GM18873 (cell line): ENCODE measurements at regions not wholly inside any gene's neighbourhood (a gene's known extent, or its start where the extent isn't known, plus 50 kb on each side); places are given as distances from the start of the nearest gene placed in this dataset.

Experiments
- ATAC-seq: cut with Tn5 transposase; IDR thresholded peaks from one replicate; pipeline ENCODE4 v1.9.1; 2021; ENCODE audit warnings: mild to moderate bottlenecking, moderate library complexity, moderate number of reproducible peaks; ENCODE audit not compliant: unreplicated experiment, low FRiP score

DNA sequence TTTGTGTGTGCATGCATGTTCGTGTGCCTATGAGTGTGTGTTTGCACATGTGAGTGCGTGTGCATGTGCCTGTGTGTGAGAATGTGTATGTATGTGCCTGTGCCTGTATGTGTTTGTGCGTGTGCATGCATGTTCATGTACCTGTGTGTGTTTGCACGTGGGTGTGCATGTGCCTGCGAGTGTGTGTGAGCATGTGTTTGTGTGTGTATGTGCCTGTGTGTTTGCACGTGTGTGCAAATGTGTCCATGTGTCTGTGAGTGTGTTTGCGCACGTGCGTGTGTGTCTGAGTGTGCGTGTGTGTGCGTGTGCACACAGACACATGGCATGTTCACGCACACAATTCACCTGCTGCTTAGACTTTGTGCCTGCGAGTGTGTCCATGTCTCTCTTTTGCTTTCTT lies 853.5 kb upstream of the SALL3 start:
- no peak for ATAC-seq

GRCh38 chr18:78126536-78126935 lies 853.1 kb upstream of the SALL3 start:
- no peak for ATAC-seq

DNA sequence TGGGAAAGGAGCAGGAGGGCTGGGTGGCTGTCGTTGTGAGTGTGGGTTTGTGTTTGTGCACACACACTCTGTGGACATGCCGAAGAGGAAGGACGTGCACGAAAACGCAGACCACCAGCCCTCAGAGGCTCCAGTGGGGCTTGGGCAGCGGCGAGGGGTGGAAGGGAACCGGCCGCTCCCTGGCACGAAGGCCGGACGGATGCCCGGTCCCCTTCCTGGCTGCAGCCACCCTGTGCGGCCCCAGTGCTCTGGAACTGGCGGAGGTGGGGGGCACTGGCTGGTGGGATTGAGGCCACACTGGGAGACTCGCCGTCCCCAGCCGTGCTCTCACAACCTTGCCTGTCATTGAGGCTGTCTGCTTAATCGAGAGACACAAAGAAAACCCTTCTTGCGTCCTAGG lies 852.6 kb upstream of the SALL3 start:
- no peak for ATAC-seq

DNA sequence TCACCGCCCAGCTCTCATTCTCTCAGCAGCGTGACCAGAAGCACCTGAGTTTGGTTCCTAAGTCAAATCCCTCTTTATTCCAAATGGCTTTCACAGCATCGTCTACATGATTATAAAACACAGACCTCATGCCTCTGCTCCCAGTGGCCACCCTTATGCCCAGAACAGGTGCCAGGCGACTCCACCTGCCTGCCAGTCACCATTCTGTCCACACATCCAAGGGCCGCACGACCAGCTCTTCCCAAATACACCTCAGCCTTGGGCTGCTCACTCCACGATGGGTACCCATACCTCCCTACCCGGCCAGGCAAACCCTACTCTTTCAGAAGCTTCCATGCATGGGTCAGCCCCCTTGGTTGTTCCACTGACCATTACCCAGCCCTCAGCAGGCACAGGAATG lies 851.6 kb upstream of the SALL3 start:
- no peak for ATAC-seq

- ATAC-seq: no peak
These were observed 850.4 kb upstream of the SALL3 start for GRCh38 chr18:78129260-78129659.

DNA sequence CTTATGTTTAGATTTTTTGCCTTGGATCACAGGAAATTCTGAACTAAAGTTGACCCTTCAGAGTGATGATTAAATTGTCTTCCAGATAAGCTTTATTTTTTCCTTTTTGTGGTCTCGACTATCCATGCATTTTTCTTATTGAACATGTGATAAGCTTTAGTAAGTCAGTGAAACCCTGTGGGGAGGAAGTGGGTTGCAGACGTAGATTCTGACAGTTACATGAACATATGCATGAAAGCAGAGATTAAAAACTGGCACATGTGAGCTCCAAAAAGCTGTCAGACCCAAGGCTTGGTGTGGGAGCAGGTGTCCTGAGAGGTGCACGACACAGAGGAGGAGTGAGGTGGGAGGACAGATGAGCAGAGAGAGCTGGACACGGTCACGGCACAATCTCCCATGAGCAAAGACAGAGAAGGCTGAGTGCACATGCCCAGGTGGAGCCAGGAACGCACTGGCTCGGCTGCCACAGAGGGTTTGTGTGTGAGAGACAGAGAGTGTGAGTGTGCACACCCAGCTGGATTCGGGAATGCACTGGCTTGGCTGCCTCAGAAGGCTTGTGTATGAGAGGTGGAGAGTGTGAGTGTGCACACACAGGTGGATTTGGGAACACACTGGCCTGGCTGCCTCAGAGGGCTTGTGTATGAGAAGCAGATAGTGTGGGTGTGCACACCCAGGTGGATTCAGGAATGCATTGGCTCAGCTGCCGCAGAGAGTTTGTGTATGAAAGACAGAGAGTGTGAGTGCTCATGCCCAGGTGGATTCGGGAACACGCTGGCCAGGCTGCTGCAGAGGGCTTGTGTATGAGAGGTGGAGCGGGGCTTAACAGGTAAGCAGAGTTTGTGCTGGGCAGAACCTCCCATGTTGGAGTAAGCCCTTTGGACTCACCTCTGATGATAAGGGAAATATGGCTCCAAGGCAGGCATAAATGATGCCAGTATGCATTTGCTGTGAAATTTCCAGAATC lies 849.1 kb upstream of the SALL3 start:
- ATAC-seq: no peak

DNA sequence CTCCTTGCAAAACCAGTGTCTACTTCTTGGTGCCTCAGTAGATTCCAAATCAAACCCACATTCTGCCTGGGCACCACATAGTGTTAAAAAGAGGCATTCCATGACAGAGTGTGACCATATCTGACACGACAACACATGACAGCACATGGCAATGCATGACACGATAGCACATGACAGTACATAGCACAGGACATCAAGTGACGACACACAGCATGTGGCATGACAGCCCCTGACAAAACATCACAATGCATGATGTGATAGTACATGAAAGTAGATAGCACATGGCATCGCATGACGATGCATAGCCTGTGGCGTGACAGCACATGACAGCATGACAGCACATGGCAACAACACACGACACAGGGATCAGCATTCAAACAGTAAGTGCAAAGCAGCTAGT lies 845.9 kb upstream of the SALL3 start:
- no peak for ATAC-seq

DNA sequence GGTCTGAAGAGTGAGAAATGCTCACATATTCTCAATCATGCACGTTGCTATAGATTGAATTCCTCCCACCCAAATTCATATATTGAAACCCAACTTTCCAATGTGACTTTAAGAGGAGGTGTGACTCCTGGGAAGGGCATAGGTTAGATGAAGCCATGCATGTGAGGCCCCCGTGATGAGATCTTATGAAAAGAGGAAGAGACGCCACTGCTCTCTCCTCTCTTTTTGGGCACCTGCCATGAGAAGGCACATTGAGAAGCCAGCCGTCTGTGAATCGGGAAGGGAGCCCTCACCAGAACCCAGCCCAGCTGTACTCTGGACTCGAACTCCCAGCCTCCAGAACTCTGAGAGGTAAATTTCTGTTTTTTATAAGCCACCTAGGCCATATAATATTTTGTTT lies 842.6 kb upstream of the SALL3 start:
- no peak for ATAC-seq

GRCh38 chr18:78138983-78139496 lies 840.6 kb upstream of the SALL3 start:
- no peak for ATAC-seq

GRCh38 chr18:78140294-78140693 lies 839.3 kb upstream of the SALL3 start:
- no peak for ATAC-seq

GRCh38 chr18:78144669-78145068 lies 834.9 kb upstream of the SALL3 start:
- ATAC-seq: no peak

- ATAC-seq: no peak
These were observed 834.5 kb upstream of the SALL3 start for GRCh38 chr18:78145096-78145495.

- ATAC-seq: no peak
These were observed 833.2 kb upstream of the SALL3 start for GRCh38 chr18:78146136-78147085.

- no peak for ATAC-seq
These were observed 829.0 kb upstream of the SALL3 start for GRCh38 chr18:78150590-78150989.

DNA sequence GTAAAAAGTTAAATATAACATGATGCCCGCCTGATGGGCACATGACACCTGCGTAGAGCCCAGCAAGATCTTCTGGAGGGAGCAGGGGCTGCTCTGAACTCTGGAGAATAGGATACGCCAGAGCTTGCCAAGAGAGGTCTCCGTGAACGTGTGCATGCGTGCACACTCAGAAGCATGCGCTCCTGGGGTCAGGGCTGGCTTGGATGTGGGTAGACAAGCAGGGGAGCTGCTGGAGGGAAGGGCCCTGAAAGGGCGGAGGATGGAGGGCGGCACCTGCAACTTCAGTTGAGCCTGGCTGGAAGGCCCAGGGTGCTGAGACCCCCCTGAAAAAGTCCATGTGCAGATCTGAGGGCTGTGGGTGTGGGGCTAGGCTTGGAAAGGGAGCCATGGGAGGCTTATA lies 828.4 kb upstream of the SALL3 start:
- ATAC-seq: no peak

DNA sequence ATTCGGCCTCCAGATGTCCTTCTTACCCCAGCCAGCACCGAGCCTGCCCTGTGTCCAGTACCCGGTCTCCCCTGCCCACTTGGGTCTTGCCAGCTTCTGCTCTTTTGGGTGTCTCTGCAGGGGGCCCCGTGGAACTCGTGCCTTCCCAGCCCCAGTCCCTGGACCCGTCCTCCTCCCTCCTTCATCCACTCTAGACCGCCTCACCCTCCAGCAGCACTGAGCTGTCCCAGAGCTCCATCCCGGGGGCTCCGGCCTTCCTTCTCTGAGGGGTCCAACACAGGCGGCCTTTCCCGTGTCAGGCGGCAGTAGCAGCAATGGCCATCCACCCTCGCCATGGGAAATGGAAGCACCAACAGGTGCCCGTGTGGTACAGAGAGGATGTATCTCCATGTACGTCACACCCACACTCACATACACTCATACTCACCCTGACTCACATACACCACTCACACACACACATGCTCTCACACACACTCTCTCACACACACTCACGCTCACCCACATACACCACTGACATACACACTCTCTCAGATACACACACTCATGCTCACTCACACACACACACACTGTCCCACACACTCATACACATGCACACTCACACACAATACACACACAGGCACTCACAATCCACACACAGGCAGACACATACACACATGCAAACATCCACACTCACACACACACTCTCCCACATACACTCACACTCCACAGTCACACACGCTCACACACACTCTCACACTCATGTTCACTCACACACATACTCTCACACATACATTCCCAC lies 827.5 kb upstream of the SALL3 start:
- ATAC-seq: no peak

GRCh38 chr18:78153362-78153761 lies 826.3 kb upstream of the SALL3 start:
- no peak for ATAC-seq

DNA sequence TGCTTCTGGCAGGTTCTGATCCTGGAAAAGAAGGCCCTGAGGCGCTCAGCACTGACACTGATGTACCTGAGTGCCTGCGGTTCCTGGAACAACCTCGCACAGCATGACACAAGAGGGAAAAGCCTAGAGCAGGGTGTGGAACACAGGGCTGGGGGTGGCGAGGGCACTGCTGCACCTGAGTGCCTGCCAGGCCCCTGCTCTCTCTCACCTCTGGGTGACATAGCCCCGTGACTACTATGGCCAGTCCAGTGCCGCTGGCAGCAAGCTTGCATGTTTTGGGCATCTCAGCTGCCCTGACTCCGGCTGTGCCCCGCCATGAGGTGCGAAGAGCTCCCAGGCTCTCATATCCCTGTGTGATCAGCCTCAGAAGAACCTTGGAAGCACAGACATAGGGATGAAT lies 825.2 kb upstream of the SALL3 start:
- no peak for ATAC-seq

DNA sequence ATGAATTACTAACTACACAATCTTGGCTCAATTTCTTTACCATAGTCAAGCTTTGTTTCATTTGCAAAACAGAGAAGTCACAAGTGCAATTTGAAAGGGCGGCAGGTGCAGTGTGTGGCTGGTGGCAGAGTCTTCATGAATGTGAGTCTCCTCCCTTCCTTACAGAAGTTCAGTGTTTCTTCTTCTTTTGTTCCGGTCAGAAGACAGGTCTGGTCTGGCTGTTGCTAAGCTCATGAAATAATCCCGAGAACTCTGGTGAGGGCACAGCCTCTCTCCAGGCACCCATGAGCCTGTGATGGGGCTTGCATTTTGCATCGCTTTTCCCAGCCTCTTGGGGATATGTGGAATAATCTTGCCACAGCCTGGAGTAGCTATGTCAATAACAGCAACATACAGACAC lies 824.8 kb upstream of the SALL3 start:
- no peak for ATAC-seq

GRCh38 chr18:78156466-78156865 lies 823.2 kb upstream of the SALL3 start:
- ATAC-seq: no peak
